SKM-1 (cell line): ENCODE measurements at regions not wholly inside any gene's neighbourhood (a gene's known extent, or its start where the extent isn't known, plus 50 kb on each side); places are given as distances from the start of the nearest gene placed in this dataset.

ENCODE experiments used
- DNase-seq: peaks from one replicate; lab custom pipeline; 2025; ENCODE audit not compliant: unreplicated experiment; lab: John Stamatoyannopoulos, UW

DNA sequence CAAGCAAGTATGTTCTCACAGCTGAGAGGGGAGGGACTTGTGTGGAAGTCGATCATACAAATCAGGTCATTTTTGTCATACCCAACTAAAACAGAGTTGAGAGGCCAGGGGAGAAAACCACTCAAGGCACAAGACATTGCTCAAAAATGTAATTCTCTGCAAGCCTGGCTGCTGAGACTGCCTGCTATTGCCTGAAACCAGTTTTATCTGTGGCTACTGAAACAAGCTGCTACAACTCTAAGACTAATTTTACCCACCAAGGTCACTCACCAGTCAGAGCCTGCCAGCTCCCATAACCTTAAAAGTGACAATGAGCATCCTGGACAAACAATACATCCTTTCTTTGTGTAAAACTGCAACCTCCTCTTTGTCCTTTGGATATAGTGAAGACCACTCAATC lies 54.1 kb upstream of the CST7 start:
- no peak for DNase-seq

DNA sequence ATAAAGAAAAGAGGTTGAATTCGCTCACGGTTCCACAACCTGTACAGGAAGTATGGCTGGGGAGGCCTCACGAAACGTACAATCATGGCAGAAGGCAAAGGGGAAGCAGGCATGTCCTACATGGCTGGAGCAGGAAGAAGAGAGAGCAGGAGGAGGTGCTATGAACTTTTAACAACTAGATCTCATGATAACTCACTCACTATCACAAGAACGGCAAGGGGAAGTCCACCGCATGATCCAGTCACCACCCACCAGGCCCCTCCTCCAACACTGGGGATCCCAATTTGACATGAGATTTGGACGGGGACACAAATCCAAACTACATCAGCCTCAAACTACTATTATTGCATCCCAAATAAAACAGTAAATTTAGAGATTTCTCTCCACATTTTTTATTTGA lies 53.6 kb upstream of the CST7 start:
- DNase-seq = no peak

DNA sequence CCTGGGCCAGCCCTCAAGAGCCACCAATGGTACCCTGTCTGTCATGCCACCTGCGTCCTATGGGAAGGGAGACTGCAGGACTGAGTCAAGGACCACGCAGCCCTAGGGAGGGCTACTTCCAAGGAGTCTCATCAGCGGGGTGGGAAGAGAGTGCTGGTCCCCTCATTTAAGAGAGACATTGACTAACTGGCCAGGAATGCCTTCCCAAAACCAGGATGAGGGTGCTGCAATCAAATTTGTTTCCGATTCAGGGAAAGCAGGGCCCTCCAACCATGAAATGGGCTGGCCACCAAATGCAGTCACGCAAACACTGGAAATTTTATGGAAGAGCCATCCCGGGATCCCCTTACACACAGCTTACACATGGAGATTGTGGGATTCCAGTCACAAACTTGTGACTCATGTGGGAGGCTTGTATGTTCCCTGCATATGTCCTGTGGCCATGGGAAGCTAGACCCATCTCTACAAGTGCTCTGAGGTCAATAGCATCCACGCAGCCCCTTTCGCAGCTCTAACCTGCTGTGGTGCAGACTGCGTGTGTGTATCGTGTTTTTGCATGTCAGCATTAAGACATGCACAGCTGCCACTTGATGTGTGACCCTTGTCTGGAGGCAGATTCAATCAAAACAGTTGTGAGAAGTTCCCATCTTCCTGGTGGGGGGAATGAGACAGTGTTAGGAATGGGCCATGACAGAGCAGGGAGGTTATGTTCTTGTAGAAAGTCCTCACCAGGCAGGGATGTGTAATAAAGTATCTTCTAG lies 53.0 kb upstream of the CST7 start:
- DNase-seq = no peak

DNA sequence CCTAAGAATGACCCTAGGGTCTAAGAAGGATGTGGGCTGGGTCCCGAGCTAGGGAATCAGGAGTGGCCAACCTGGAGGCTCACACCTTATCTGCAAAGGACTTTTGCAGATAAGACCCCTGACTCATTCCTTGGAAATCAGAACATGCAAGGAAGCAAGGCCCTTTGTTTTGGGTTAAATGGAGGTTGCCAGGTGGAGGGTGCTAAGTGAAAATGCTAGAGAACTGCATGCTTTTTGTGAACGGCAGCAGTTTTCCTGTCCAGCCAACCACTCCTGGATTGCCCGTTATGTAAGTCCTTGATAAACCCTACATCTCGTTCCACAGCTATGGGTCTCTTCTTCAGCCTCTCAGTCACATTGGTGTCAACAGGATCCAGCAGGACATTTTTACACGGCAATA lies 52.1 kb upstream of the CST7 start:
- no peak for DNase-seq

DNA sequence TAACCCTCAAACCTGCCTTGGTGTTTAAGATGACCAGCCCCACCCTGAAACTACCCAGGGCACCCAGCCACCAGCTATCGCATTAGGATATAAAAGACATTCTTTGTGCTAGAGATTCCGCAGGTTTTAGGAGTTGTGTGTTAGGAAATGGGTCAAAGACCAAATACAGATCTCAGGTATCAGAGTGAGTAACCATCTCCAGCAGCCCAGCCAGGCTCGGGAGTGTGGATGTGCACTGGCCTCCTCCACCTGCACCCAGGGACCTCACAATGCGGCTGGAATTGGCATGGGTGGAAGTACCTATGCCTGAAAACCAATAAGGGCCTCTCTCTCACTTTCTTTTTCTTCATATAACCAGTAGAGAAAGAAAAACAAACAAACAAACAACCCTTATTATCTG lies 51.1 kb upstream of the CST7 start:
- no peak for DNase-seq

DNA sequence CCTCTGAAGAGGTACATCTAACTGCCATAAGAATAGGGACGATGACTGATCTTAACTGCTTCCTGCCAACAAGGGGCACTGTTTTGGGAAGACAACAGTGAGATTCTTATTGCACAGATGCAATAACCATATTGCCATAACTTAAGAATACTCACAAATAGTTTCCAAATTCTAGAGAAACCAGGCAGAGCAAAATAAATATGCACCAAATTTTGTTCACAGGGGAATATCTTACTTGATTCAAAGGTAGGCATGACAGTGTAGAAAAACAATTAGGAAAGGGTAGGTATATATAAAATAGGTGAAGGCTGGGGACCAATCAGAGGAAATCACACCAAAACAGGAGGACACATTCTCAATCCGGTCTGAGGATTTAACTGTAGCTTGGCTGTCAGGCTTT lies 49.9 kb upstream of the CST7 start:
- no peak for DNase-seq
